ENCODE measurements at regions not wholly inside any gene's neighbourhood (a gene's known extent, or its start where the extent isn't known, plus 50 kb on each side); places are given as distances from the start of the nearest gene placed in this dataset.

- no peak for TF ChIP-seq CTCF (IDR thresholded peaks at IDR 0.05; ENCODE audit: insufficient read depth, low read depth, low read length, missing control alignments)
- H3K4me3 ChIP-seq (ENCODE audit: low read length) = no peak overlapping the region
- no peak for DNase-seq (ENCODE audit: low read depth)
These were observed 98.8 kb upstream of the HDGFL1 start for GRCh38 chr6:22470454-22471131.

GRCh38 chr6:22471132-22471690 is 98.2 kb upstream of the HDGFL1 start:
- peak; percentile 48 for TF ChIP-seq CTCF (IDR thresholded peaks at IDR 0.05; ENCODE audit: insufficient read depth, low read depth, low read length, missing control alignments)
- DNase-seq (ENCODE audit: low read depth) = peak; percentile 66
- H3K4me3 ChIP-seq (ENCODE audit: low read length) = no peak overlapping the region

GRCh38 chr6:22471746-22472145 is 97.6 kb upstream of the HDGFL1 start:
- no peak for DNase-seq (ENCODE audit: low read depth)
- H3K4me3 ChIP-seq (ENCODE audit: low read length) = no peak overlapping the region
- TF ChIP-seq CTCF (IDR thresholded peaks at IDR 0.05; ENCODE audit: insufficient read depth, low read depth, low read length, missing control alignments) = no peak

- no peak overlapping the region for H3K4me3 ChIP-seq (ENCODE audit: low read length)
- no peak for TF ChIP-seq CTCF (IDR thresholded peaks at IDR 0.05; ENCODE audit: insufficient read depth, low read depth, low read length, missing control alignments)
- DNase-seq (ENCODE audit: low read depth) = no peak
These were observed 95.2 kb upstream of the HDGFL1 start for GRCh38 chr6:22473991-22474682.

- DNase-seq (ENCODE audit: low read depth) = no peak
- TF ChIP-seq CTCF (IDR thresholded peaks at IDR 0.05; ENCODE audit: insufficient read depth, low read depth, low read length, missing control alignments) = no peak
- no peak overlapping the region for H3K4me3 ChIP-seq (ENCODE audit: low read length)
These were observed 92.5 kb upstream of the HDGFL1 start for GRCh38 chr6:22476811-22477390.

- no peak overlapping the region for H3K4me3 ChIP-seq (ENCODE audit: low read length)
- TF ChIP-seq CTCF (IDR thresholded peaks at IDR 0.05; ENCODE audit: insufficient read depth, low read depth, low read length, missing control alignments) = no peak
- no peak for DNase-seq (ENCODE audit: low read depth)
These were observed 72.1 kb upstream of the HDGFL1 start for GRCh38 chr6:22497276-22497675.
